DOHH2 (cell line): ENCODE measurements at regions not wholly inside any gene's neighbourhood (a gene's known extent, or its start where the extent isn't known, plus 50 kb on each side); places are given as distances from the start of the nearest gene placed in this dataset.

Experiments
- CTCF ChIP-seq: fragments of 200-600 bp; sonication (generic); IDR thresholded peaks from one replicate; pipeline ENCODE4 v1.5.1; 2014; ENCODE audit warnings: antibody characterized with exemption, mild to moderate bottlenecking, low read depth, low read length; ENCODE audit not compliant: poor library complexity, severe bottlenecking
- EZH2phosphoT487 ChIP-seq: fragments of 200-600 bp; sonication (generic); IDR thresholded peaks from 2 replicates; pipeline ENCODE4 v1.6.1; 2017; ENCODE audit warnings: borderline replicate concordance, mild to moderate bottlenecking, antibody characterized with exemption, low read length, moderate library complexity, mixed read lengths

GRCh38 chr21:16651956-16652355, 860.9 kb upstream of the CXADR start:
- TF ChIP-seq CTCF (no peak), EZH2phosphoT487 (no peak)
